HG03280 (cell line): ENCODE measurements at regions not wholly inside any gene's neighbourhood (a gene's known extent, or its start where the extent isn't known, plus 50 kb on each side); places are given as distances from the start of the nearest gene placed in this dataset.

ENCODE experiments used
- ATAC-seq: cut with Tn5 transposase; IDR thresholded peaks from one replicate; pipeline ENCODE4 v1.9.1; 2021; ENCODE audit warnings: mild to moderate bottlenecking, moderate library complexity; ENCODE audit not compliant: unreplicated experiment

DNA sequence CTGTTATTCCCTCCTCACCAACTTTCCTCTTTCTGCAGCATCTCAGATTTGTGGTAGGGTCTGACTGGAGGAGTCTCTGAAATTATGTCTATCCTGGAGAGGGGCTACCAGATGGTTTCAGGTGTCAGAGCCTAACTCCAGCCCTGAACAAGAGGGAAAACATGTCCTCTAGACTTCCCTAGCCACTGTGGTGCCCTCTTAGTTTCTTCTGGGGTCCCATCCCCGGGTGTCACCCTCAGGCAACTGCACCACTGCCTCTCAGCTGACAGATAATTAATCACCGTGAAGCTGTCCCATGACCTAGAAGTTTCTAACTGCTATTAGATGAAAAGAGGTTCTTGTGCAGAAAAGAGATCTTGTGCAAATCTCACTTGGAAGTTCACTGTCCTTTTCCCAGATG, 95.1 kb upstream of the CELF4 start:
- ATAC-seq, result no peak

DNA sequence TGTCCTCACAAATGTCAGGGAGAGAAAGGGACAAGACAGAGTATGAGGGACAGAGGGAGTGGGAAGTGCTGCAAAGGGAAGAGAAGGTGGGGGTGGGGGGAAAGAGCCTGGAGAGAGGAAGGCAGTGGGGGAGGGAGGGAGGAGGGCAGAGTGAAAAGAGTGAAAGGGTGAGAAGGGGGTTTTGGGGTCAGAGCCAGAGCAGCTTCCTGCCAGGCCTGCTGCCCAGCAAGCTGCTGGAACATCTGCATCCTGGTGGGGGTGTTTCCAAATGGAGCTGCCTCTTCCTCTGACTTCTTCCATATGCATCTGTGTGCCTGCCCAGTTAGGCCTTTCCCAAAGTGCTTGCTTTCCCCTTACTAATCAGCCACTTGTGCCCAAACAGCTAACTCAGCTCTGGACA, 94.3 kb upstream of the CELF4 start:
- ATAC-seq, result no peak

DNA sequence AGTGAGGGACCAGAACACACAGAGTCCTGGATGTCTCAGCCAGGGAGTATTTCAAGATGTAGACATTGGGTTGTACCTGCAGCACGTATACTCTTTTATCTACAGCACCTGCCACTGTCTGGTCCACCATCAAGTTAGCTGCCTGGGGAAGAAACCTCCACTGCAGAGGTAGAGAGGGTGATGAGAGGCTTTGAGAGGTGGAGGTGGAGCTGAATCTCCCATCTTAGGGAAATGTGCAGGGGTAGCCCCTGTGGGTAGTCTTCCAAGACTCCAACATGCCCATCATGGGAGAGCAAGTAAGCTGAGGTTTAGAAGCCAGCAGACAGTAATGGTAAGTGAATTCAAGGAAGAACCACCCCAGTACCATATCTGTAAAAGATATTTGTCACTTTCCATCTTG, 93.3 kb upstream of the CELF4 start:
- ATAC-seq, result no peak

DNA sequence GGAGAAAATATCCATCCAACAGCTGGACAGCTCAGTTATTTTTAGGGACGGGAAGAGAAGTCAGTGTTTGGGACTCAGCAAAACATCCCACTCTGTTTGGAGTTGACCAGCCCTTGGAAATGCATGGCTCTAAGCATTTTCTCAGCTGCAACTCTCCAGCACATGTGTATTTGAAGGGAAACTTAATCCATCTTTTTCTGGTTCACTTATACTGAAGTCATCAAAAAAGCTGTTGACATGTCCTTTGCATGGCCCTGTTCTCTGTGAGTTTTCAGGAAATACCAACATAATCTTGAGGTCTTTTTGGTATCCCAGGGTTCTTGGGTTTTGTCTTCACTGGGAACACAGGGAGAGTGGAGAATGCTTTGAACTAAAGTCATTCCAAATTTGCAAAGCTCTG, 91.9 kb upstream of the CELF4 start:
- ATAC-seq, result no peak

DNA sequence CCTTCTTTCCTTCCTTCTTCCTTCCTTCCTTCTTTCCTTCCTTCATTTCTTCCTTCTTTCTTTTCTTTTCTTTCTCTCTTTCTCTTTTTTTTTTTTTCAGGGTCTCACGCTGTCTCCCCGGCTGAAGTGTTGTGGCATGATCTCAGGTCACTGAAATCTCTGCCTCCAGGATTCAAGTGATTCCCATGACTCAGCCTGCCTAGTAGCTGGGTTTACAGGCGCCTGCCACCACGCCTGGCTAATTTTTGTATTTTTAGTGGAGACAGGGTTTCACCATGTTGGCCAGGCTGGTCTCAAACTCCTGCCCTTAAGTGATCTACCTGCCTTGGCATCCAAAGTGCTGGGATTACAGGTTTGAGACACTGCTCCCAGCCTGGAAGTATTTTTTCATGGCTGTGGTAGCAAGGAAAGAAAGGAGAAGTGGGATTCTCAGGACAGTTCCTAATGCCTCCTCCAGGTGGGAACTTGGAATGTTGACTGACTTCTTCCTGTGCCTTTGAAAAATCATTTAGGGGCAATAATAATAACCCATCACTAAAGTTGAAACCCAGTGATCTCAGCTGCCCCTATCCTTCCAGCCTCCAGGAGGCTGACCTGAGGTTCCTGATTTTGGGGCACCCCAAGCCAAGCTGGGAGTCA, 89.3 kb upstream of the CELF4 start:
- ATAC-seq, result no peak

DNA sequence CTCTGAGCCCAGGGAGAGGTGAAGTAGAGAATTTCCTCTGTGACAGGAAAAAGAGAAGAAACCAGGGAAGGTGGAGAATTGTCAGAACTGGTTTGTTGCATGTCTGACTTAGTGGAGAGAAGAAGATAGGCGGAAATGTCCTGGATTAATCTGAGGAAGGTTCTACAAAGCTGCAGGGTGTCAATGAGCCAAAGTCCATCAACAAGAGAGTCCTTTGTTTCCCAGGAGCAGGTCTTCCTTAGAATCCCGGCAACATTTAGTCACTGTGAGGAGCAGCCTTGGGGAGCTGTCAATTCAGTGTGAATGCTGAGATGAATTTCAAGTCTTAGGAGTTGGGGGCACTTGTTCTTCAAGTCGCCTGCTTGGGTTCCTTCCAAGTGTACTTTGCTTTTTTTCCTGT, 88.4 kb upstream of the CELF4 start:
- ATAC-seq, result no peak

DNA sequence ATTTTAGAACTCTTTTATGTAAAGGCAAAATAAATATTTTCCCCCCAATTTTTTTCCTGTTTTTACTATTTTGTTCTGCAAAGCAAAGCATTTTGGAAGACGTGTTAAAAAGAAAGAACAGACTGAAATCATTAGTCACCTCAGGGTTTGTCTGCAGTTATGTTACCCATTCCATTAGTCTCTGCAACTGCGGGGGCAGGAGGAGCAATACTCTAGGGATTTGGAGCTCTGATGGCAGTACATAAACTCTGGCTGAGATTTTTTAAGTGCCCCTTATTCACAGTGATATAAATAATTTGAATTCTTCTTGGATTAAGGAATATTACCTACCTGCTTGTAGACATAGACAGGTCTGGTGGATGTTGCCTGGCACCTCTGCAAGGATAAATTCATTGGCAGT, 88.0 kb upstream of the CELF4 start:
- no peak for ATAC-seq

DNA sequence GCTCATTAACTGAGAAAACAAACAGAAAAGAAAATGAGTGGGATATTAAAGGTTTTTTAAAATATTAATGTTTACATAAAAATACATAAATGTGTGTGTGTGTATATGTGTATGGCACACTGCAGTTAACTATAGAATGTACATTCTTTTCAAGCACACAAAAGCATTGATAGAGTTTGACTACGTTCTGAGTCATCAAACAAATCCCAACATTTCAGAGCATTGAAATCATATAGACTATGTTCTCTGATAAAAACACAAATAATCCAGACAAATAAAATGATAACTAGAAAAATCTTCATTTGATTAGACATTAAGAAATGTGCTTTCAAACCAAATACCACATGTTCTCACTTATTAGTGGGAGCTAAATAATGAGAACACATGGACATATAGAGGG, 84.3 kb upstream of the CELF4 start:
- ATAC-seq, result no peak

DNA sequence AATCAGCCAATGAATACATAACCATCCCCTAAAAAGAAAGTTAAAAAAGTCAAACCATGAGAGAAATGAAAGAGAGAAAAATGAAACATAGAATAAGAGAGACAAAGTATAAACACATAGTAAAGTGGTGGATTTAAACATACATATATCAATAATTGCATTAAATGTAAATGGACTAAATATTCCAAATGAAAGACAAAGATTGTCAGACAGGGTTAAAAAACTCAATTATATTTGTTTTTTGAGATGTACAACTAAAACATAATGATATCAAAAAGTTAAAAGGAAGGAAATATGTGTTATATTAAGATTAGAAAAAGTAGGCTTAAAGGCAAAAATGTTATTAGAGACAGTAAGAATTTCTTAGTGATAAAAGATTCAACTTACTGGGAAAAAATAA, 83.8 kb upstream of the CELF4 start:
- ATAC-seq, result no peak

DNA sequence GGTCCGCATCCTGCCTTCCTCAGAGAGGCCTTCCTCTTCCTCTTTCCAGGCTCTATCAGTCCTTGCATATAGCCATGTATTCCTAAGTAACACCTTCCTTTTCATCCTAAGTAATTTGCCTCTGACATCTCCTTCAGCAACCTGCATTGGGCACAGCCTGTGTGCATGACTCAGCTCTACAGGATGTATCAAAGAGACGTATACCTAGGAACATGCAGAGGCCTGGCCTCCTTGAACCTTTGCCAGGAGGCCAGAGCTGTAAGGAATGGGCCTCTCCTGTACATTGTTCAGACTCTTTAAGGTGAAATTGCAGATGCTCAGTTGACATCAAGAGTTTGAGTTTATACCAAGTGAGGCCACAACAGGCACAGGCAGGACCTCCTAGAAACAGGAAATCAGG, 76.0 kb upstream of the CELF4 start:
- ATAC-seq, result no peak

DNA sequence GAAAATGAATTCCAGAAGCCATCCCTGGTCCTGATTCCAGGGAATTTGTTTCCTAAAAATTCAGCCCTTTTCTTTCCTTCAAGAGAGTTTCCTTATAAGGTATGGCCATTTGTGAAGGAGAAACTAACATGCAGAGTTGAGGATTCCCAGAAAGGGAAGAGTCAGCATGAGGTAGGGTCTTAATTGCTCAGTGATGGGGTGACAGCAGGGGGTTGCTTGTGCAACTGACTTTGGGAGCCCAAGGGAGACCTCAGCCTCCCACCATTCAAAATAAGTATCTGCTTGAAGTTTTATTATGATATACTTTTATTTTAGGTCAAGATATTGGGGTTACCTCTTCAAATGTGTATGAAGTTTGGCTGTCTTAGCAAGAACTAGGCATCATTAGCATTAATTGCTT, 74.9 kb upstream of the CELF4 start:
- ATAC-seq, result no peak

DNA sequence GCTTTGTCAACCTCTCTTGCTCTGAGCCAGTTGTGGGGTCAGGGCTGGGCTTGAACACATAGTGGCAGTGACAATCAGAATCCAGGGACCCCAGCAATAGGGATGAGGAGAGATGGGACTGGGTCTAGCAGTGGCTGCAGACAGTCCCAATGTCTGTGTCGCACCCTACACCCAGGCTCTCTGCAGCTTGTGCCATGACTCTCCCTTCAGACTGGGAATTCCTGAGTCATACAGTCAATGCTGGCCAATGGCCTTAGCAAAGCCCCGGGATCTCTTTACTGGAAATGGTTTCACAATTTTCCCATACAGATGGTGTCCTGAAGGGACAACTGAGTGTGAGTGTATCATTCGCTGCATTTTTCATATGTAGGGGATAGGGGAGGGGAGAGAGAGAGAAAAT, 74.2 kb upstream of the CELF4 start:
- no peak for ATAC-seq

DNA sequence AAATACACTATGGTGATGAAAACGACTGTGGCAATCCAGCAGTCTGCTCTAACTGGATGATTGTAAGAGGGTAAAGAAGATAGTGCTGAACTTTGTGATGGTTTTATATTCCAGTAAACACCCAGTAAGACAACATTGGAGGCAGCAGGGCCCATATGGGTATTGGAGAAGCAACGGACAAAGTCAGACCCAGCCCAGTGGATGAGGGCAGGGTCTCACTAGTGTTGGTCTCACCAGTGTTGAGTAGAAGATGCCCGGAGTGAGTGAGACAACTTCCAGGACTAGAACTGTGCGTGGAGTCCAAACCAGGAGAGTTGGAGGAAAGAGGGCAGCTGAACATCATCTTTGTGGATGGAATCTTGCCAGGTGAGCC, 71.9 kb upstream of the CELF4 start:
- no peak for ATAC-seq

DNA sequence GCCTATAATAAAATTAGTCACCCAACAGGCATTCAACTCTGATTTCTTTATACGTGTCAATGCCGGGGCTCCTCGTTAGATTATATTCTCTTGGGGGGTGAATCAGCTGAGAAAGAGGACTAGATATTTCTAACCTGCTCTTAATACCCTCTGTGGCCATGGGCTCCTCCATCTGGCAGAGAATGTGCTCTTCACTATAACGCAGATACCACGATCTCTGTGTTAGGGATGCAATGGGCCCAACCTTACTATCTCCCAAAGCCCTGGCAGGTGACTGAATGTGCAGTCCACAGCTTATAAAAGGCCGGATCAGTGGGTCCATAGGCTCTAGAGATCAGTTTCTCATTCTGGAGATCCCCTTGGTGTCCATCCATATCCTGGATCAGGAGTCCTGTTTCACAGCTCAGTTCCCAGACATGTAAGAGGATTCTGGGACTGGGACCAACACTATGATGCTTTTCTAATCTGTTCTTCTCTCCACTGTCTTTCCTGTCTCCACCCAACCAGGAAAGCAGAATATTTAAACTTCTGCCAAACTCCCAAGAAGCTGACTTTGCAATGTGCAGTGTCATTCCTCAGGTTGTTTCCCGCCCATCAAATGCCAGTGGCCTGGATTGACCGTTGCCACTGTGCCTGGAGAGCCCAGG, 71.4 kb upstream of the CELF4 start:
- ATAC-seq, result no peak

DNA sequence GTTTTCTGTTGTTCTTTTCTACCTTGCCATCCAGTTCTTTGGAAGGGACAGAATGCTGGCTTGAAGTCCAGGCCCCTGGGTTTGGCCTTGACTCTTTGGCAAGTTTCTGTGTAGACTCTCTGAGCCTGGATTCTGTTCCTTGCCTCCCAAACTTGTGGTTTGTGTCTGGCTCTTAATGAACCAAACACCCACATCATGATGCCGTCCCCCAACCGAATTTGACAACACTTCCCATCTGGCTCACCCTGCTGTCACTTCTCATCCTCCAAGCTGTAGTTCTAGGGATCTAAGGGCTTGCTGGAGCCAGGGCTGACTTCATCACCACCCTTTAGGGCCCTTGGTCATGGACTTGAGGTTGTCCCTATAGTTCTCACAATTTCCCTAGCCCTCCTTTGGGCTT, 68.9 kb upstream of the CELF4 start:
- no peak for ATAC-seq

DNA sequence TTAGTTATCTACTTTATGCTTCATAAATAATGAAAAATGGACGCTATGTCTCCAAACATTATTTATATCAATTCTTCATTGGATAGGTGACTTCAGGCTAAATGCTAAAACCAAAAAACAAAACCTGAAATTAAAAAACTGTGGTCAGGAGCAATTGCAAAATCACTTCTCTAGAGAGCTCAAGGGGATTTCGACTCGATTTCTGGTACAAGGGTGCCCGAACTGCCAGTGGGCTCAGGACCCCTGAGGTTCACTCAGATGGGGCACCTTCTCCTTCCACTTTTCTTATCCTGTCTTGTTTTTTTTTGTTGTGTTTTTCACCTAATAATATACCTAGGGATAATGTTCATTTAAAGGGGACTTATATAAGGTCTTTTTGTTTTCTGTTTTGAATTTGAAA, 65.8 kb upstream of the CELF4 start:
- ATAC-seq, result no peak

DNA sequence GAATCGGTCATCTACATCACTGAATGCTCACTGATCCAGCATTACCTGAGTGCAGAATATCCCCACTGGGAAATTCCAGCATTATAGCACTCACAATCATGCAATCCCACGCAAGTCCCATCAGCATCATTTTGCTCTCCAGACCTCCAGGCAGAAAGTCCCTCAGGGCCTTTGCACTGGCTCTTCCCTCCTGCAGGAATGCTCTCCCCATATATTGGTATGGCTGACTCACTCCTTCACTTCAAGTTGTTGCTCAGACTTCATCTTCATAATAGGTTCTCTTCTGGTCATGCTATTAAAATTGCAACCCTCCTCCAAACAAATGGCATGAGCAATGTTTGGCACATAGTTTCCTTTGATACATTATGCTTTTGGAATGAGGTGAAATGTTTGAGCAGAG, 64.7 kb upstream of the CELF4 start:
- ATAC-seq, result no peak

DNA sequence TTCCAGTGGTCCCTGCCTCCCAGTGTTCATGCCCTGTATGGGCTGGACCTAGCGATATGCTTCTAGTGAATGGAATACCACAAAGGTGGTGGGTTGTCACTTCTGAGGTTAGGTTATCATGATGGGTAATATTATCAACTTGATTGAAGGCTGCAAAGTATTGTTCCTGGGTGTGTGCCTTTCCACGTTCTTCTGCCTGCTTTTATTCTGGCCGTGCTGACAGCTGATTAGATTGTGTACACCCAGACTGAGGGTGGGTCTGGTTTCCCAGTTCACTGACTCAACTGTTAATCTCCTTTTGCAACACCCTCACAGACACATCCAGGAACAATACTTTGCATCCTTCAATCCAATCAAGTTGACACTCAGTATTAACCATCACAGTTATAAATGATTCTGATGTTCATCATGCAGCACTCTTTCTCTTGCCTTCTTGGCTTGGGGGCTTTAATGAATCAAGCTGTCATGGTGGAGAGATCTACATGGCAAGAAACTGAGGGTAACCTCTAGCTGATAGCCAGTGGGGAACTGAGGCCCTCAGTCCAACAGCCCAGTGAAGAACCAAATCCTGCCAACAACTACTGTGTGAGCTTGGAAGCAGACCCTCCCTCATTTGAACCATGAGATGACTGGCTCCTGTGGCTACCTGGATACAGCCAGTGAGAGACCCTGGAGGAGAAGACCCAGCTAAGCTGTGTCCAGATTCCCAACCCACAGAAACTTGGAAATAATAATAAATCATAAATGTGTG, 63.0 kb upstream of the CELF4 start:
- no peak for ATAC-seq

DNA sequence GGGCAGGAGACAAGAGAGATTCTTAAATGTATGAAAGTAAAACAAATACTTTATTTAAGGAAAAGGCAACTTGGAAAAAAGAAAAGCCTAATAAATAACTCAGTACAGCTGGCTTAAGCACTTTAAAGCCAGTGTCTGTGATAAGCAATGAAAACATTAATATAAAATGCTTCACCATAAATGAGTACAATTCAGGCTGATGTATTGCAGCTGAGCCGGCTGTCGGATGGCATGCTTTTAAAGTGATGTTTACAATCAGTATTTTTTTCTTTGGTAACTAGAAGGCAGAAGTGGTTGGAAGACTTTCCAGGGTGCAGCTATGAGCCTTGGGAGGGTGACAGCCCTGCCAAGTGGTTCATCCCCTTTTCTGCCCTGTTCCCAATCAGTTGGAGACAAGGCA, 58.7 kb upstream of the CELF4 start:
- no peak for ATAC-seq

DNA sequence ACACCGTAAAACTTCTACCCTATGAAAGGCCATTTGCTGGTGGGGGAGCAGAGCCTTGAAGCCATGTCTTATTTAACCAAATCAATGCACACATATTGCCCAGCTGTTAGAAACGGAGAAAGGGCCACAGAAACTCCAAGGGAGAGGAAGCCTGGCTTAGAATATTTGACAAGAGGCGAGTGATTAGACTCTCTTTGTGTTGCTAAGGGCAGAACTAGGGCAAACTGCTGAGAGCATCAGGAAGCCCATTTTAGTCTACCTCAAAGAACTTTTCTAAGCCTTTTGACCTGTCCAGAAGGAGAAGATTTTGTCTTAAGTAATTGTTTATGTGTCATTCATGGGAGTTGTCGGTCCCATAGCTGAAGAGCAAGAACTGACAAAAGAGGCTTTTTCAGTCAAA, 54.4 kb upstream of the CELF4 start:
- ATAC-seq, result no peak

DNA sequence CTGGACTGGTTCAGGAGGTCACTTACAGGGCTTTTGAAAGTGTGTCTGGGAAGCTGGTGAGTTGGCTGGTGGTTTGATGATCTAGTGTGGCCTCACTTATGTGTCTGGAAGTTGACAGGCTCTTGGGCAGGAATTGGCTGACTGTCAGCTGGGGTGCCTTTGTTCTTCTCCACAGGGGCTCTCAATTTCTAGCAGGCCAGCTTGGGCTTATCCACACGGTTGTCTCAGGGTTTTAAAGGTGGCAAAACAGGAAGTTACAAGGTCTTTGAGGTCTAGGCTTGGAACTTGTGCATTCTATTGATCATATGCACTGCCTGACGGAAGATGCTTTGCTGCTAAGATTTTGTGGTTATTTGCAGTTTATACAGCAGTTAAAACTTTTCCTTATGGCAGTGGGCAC, 52.0 kb upstream of the CELF4 start:
- no peak for ATAC-seq
